RCC 7860 (cell line): ENCODE measurements at regions not wholly inside any gene's neighbourhood (a gene's known extent, or its start where the extent isn't known, plus 50 kb on each side); places are given as distances from the start of the nearest gene placed in this dataset.

Source experiments
- DNase-seq: peaks from one replicate; pipeline ENCODE4 v3.0.0-alpha.2; 2015; ENCODE audit warnings: low spot score
- FAIRE-seq: peaks from 2 replicates; lab custom pipeline; 2012; peaks lifted over from hg19 to GRCh38; lab: Jason Lieb, UNC

- DNase-seq, result no peak
- FAIRE-seq, result no peak
Observed at GRCh38 chr13:80284290-80284689, 56.6 kb downstream of the SPRY2 start.

- DNase-seq, result no peak
- FAIRE-seq, result no peak
Observed at GRCh38 chr13:80278706-80279105, 62.2 kb downstream of the SPRY2 start.

GRCh38 chr13:80276371-80277289 is 64.3 kb downstream of the SPRY2 start:
- FAIRE-seq (no peak), DNase-seq (no peak)

GRCh38 chr13:80274643-80275042 is 66.3 kb downstream of the SPRY2 start:
- FAIRE-seq, result no peak

GRCh38 chr13:80273718-80274117 is 67.2 kb downstream of the SPRY2 start:
- DNase-seq (no peak), FAIRE-seq (no peak)

More at GRCh38 chr13:80274643-80275042, 66.3 kb downstream of the SPRY2 start:
- DNase-seq, result no peak

GRCh38 chr13:80265348-80265747 is 75.6 kb downstream of the SPRY2 start:
- DNase-seq (no peak), FAIRE-seq (no peak)

- no peak for FAIRE-seq
- no peak for DNase-seq
Observed at GRCh38 chr13:80263745-80264513, 77.0 kb downstream of the SPRY2 start.

- no peak for FAIRE-seq
- DNase-seq, result no peak
Observed at GRCh38 chr13:80262051-80262695, 78.8 kb downstream of the SPRY2 start.

- no peak for FAIRE-seq
Observed at GRCh38 chr13:80259159-80259558, 81.8 kb downstream of the SPRY2 start.

GRCh38 chr13:80256352-80256932 is 84.5 kb downstream of the SPRY2 start:
- no peak for DNase-seq
- FAIRE-seq, result no peak

More at GRCh38 chr13:80259159-80259558, 81.8 kb downstream of the SPRY2 start:
- no peak for DNase-seq

GRCh38 chr13:80255946-80256345 is 85.0 kb downstream of the SPRY2 start:
- FAIRE-seq, result no peak
- DNase-seq, result no peak

- FAIRE-seq (no peak), DNase-seq (no peak)
Observed at GRCh38 chr13:80251403-80251802, 89.5 kb downstream of the SPRY2 start.

- DNase-seq (no peak), FAIRE-seq (no peak)
Observed at GRCh38 chr13:80250213-80250810, 90.6 kb downstream of the SPRY2 start.

GRCh38 chr13:80249516-80250212 is 91.3 kb downstream of the SPRY2 start:
- DNase-seq (no peak), FAIRE-seq (no peak)

- FAIRE-seq, result no peak
- DNase-seq, result no peak
Observed at GRCh38 chr13:80245162-80245733, 95.7 kb downstream of the SPRY2 start.

GRCh38 chr13:80244574-80244973 is 96.4 kb downstream of the SPRY2 start:
- FAIRE-seq (no peak), DNase-seq (no peak)

GRCh38 chr13:80242728-80243427 is 98.0 kb downstream of the SPRY2 start:
- no peak for DNase-seq
- no peak for FAIRE-seq

GRCh38 chr13:80239571-80240255 is 101.2 kb downstream of the SPRY2 start:
- FAIRE-seq, result no peak
- DNase-seq, result no peak
